Gastroesophageal sphincter (tissue), 3 donors: ENCODE measurements at regions not wholly inside any gene's neighbourhood (a gene's known extent, or its start where the extent isn't known, plus 50 kb on each side); places are given as distances from the start of the nearest gene placed in this dataset.

Experiments used
- CTCF ChIP-seq, 4 experiments: fragments of 200-600 bp in 2 of 4; fragments of 450-650 bp in 2 of 4; sonication (generic) in 1 of 4; IDR thresholded peaks; one replicate each; pipeline ENCODE4 v1.5.1; 2017 to 2019; ENCODE audit warnings: antibody characterized with exemption in 4 of 4, mild to moderate bottlenecking in 2 of 4, moderate library complexity in 2 of 4
- EP300 ChIP-seq: sonication (generic); formaldehyde crosslinking; IDR thresholded peaks from one replicate; pipeline ENCODE4 v1.6.1; 2017; ENCODE audit warnings: antibody characterized with exemption, mild to moderate bottlenecking
- POLR2A ChIP-seq, 2 donors: fragments of 450-650 bp; IDR thresholded peaks; one replicate each; pipeline ENCODE4 v1.6.1; 2017; ENCODE audit warnings: antibody characterized with exemption in 2 of 2, mild to moderate bottlenecking in 2 of 2, moderate library complexity in 1 of 2
- POLR2AphosphoS5 ChIP-seq: sonication (generic); formaldehyde crosslinking; IDR thresholded peaks from one replicate; pipeline ENCODE4 v1.6.1; 2017; ENCODE audit warnings: antibody characterized with exemption

GRCh38 chr5:175337680-175338079, 106.3 kb downstream of the DRD1 start:
- no peak for TF ChIP-seq CTCF (IDR thresholded peaks at IDR 0.05)
- TF ChIP-seq POLR2A (IDR thresholded peaks at IDR 0.05): no peak
- no peak for TF ChIP-seq EP300
- TF ChIP-seq POLR2AphosphoS5: no peak
